HEK293 (cell line): ENCODE measurements at regions not wholly inside any gene's neighbourhood (a gene's known extent, or its start where the extent isn't known, plus 50 kb on each side); places are given as distances from the start of the nearest gene placed in this dataset.

ENCODE experiments used
- CTCF ChIA-PET: fragments of 350-600 bp; formaldehyde crosslinking; extraction: SDS; loops from one replicate; lab custom pipeline; 2021; ENCODE audit warnings: antibody characterized with exemption; lab: Yijun Ruan, JAX
- POLR2A ChIA-PET: fragments of 300-600 bp; formaldehyde crosslinking; extraction: SDS; loops from one replicate; lab custom pipeline; 2020; ENCODE audit warnings: antibody characterized with exemption, inconsistent platforms; lab: Yijun Ruan, JAX
- H3K27ac ChIP-seq: fragments of 200-500 bp; sonication (Bioruptor generic); 2 replicates; pipeline ENCODE4 v1.5.1; 2014; ENCODE audit warnings: low read depth, low read length, control low read depth, inconsistent platforms; ENCODE audit errors: extremely low read depth
- H3K36me3 ChIP-seq, 2 experiments: fragments of 200-500 bp in 1 of 2; sonication (Bioruptor generic) in 1 of 2; 1 replicate in 1 of 2; 2 replicates in 1 of 2; pipeline ENCODE4 v1.5.1; 2014 to 2017; ENCODE audit warnings: inconsistent platforms in 2 of 2, low read length in 2 of 2; ENCODE audit not compliant: control insufficient read depth in 2 of 2, insufficient read depth in 1 of 2
- H3K4me1 ChIP-seq: fragments of 200-500 bp; sonication (Bioruptor generic); 2 replicates; pipeline ENCODE4 v1.5.1; 2014; ENCODE audit warnings: mild to moderate bottlenecking, low read length, inconsistent platforms; ENCODE audit not compliant: control insufficient read depth, insufficient read depth
- H3K4me3 ChIP-seq: 2 replicates; pipeline ENCODE4 v1.5.1; 2011; ENCODE audit warnings: low read depth, mild to moderate bottlenecking, control low read depth, low read length, moderate library complexity
- H3K9me3 ChIP-seq: fragments of 200-500 bp; sonication (Bioruptor generic); 2 replicates; pipeline ENCODE4 v1.5.1; 2014; ENCODE audit warnings: low read depth, low read length, inconsistent platforms; ENCODE audit not compliant: control insufficient read depth, insufficient read depth
- SETDB1 ChIP-seq: IDR thresholded peaks from one replicate; pipeline ENCODE4 v1.6.1; 2017; ENCODE audit warnings: mild to moderate bottlenecking, low read length, moderate library complexity, mixed read lengths; ENCODE audit not compliant: insufficient read length
- YY2 ChIP-seq: fragments of 450-650 bp; formaldehyde crosslinking; IDR thresholded peaks from 2 replicates; pipeline ENCODE4 v1.5.1; 2016; ENCODE audit warnings: missing biosample characterization, missing genetic modification characterization
- ZIC2 ChIP-seq: fragments of 450-650 bp; formaldehyde crosslinking; IDR thresholded peaks from 2 replicates; pipeline ENCODE4 v1.5.1; 2016; ENCODE audit warnings: missing biosample characterization, missing genetic modification characterization
- ZNF112 ChIP-seq: fragments of 450-650 bp; formaldehyde crosslinking; IDR thresholded peaks from 2 replicates; pipeline ENCODE4 v1.5.0; 2017; ENCODE audit warnings: missing biosample characterization, missing genetic modification characterization
- ZNF133 ChIP-seq: fragments of 450-650 bp; formaldehyde crosslinking; IDR thresholded peaks from 2 replicates; pipeline ENCODE4 v1.5.1; 2016; ENCODE audit warnings: missing biosample characterization, missing genetic modification characterization
- ZNF175 ChIP-seq: fragments of 450-650 bp; formaldehyde crosslinking; IDR thresholded peaks from 2 replicates; pipeline ENCODE4 v1.5.1; 2016; ENCODE audit warnings: missing biosample characterization, missing genetic modification characterization
- ZNF560 ChIP-seq: fragments of 450-650 bp; formaldehyde crosslinking; IDR thresholded peaks from 2 replicates; pipeline ENCODE4 v1.5.1; 2017; ENCODE audit warnings: missing biosample characterization, missing genetic modification characterization, borderline replicate concordance
- ZNF596 ChIP-seq: fragments of 450-650 bp; IDR thresholded peaks from 2 replicates; pipeline ENCODE4 v1.5.0; 2018; ENCODE audit warnings: missing biosample characterization, mild to moderate bottlenecking, missing genetic modification characterization, moderate library complexity
- ZNF610 ChIP-seq: fragments of 450-650 bp; formaldehyde crosslinking; IDR thresholded peaks from 2 replicates; pipeline ENCODE4 v1.5.1; 2016; ENCODE audit warnings: missing biosample characterization, missing genetic modification characterization, borderline replicate concordance
- ZNF639 ChIP-seq: fragments of 450-650 bp; formaldehyde crosslinking; IDR thresholded peaks from 2 replicates; pipeline ENCODE4 v1.5.1; 2016; ENCODE audit warnings: missing biosample characterization, missing genetic modification characterization
- ZNF791 ChIP-seq: fragments of 450-650 bp; formaldehyde crosslinking; IDR thresholded peaks from 2 replicates; pipeline ENCODE4 v1.5.1; 2016; ENCODE audit warnings: missing biosample characterization, missing genetic modification characterization
- ZNF843 ChIP-seq: fragments of 450-650 bp; formaldehyde crosslinking; IDR thresholded peaks from 2 replicates; pipeline ENCODE4 v1.5.1; 2016; ENCODE audit warnings: missing biosample characterization, missing genetic modification characterization
- TF ChIP-seq, protein P1 (sequence below): fragments of 450-650 bp; IDR thresholded peaks from 2 replicates; pipeline ENCODE4 v1.5.1; 2018; ENCODE audit warnings: missing biosample characterization, missing genetic modification characterization
- TF ChIP-seq, protein P2 (sequence below): fragments of 450-650 bp; formaldehyde crosslinking; IDR thresholded peaks from 2 replicates; pipeline ENCODE4 v1.5.1; 2016; ENCODE audit warnings: missing biosample characterization, missing genetic modification characterization
- TF ChIP-seq, protein P3 (sequence below): fragments of 450-650 bp; formaldehyde crosslinking; IDR thresholded peaks from 2 replicates; pipeline ENCODE4 v1.5.1; 2016; ENCODE audit warnings: missing biosample characterization, missing genetic modification characterization

DNA sequence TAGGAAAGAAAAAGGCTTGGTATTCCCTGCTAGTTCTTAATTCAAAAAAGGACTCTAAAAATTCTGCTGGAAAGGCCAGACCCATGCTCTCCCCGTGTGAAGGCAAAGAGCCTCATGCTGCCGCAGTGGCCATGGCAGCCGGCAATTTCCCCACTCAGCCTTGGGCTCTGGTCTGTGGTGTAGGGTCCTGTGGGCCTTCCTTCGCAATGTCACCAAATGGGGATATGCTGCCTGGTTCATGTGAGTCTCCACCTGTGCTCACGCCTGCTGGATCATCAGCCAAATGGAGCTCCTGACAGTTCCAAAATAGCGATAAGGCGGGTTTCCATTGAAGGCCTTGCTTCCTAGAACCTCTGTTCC is 282.8 kb upstream of the ATP5MC3 start:
- Histone ChIP-seq H3K4me3 (no peak overlapping the region), H3K27ac (no peak overlapping the region), H3K36me3 (no peaks in the 10 kb centered on the region), H3K9me3 (no peaks in the 10 kb centered on the region), H3K4me1 (no peaks in the 10 kb centered on the region)
- CTCF ChIA-PET = no interaction called here
- no peak for TF ChIP-seq ZNF639
- no peak for TF ChIP-seq ZNF560 (tag by site-specific recombination)
- TF ChIP-seq ZNF610 (tag by site-specific recombination) = no peak
- no peak for TF ChIP-seq ZNF596
- no peak for TF ChIP-seq YY2 (tag by site-specific recombination)
- no peak for TF ChIP-seq ZNF791
- TF ChIP-seq, protein P1, sequence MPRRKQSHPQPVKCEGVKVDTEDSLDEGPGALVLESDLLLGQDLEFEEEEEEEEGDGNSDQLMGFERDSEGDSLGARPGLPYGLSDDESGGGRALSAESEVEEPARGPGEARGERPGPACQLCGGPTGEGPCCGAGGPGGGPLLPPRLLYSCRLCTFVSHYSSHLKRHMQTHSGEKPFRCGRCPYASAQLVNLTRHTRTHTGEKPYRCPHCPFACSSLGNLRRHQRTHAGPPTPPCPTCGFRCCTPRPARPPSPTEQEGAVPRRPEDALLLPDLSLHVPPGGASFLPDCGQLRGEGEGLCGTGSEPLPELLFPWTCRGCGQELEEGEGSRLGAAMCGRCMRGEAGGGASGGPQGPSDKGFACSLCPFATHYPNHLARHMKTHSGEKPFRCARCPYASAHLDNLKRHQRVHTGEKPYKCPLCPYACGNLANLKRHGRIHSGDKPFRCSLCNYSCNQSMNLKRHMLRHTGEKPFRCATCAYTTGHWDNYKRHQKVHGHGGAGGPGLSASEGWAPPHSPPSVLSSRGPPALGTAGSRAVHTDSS (tag by site-specific recombination) = no peak
- TF ChIP-seq ZNF843 (tag by site-specific recombination) = no peak
- TF ChIP-seq ZNF112 (tag by site-specific recombination) = no peak
- TF ChIP-seq, protein P2, sequence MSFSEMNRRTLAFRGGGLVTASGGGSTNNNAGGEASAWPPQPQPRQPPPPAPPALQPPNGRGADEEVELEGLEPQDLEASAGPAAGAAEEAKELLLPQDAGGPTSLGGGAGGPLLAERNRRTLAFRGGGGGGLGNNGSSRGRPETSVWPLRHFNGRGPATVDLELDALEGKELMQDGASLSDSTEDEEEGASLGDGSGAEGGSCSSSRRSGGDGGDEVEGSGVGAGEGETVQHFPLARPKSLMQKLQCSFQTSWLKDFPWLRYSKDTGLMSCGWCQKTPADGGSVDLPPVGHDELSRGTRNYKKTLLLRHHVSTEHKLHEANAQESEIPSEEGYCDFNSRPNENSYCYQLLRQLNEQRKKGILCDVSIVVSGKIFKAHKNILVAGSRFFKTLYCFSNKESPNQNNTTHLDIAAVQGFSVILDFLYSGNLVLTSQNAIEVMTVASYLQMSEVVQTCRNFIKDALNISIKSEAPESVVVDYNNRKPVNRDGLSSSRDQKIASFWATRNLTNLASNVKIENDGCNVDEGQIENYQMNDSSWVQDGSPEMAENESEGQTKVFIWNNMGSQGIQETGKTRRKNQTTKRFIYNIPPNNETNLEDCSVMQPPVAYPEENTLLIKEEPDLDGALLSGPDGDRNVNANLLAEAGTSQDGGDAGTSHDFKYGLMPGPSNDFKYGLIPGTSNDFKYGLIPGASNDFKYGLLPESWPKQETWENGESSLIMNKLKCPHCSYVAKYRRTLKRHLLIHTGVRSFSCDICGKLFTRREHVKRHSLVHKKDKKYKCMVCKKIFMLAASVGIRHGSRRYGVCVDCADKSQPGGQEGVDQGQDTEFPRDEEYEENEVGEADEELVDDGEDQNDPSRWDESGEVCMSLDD (tag by site-specific recombination) = no peak
- TF ChIP-seq, protein P3, sequence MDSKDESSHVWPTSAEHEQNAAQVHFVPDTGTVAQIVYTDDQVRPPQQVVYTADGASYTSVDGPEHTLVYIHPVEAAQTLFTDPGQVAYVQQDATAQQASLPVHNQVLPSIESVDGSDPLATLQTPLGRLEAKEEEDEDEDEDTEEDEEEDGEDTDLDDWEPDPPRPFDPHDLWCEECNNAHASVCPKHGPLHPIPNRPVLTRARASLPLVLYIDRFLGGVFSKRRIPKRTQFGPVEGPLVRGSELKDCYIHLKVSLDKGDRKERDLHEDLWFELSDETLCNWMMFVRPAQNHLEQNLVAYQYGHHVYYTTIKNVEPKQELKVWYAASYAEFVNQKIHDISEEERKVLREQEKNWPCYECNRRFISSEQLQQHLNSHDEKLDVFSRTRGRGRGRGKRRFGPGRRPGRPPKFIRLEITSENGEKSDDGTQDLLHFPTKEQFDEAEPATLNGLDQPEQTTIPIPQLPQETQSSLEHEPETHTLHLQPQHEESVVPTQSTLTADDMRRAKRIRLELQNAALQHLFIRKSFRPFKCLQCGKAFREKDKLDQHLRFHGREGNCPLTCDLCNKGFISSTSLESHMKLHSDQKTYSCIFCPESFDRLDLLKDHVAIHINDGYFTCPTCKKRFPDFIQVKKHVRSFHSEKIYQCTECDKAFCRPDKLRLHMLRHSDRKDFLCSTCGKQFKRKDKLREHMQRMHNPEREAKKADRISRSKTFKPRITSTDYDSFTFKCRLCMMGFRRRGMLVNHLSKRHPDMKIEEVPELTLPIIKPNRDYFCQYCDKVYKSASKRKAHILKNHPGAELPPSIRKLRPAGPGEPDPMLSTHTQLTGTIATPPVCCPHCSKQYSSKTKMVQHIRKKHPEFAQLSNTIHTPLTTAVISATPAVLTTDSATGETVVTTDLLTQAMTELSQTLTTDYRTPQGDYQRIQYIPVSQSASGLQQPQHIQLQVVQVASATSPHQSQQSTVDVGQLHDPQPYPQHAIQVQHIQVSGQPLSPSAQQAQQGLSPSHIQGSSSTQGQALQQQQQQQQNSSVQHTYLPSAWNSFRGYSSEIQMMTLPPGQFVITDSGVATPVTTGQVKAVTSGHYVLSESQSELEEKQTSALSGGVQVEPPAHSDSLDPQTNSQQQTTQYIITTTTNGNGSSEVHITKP (tag by site-specific recombination) = no peak
- TF ChIP-seq ZNF175 = no peak
- no peak for TF ChIP-seq SETDB1
- TF ChIP-seq, all 188 proteins: peak for 0
- POLR2A ChIA-PET = no interaction called here

DNA sequence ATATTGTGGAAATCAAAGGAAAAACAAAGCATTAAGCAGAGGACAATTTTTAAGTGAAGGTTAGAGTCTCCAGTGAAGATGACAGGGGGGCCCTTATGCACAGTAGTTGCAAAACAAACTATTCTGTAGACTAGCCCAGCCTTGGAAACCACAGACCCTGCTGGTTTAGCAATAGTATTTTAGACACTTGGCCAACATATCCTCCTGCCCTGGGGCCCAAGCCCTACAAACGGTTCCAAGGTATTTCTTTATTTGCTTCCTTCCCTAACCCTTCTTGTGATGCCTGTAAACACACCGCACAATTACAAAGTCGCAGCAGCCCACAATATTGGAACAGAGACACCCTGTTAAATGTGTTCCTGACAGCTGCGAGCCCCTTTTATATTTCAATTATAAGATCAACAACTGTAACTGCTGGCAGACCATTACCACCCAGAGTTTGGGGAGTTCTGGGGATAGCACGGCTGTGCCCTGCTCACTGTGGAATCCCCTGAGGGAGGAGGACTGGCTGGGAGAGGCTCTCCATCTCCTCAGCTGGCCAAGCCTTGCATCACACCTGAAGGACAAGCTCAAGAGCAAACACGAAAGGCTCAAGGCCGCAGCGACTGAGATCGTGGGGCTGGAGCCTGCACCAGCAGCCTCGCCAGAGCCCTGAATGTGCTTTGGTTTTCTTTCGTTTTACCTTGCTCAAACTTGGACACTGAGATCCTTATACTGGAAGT is 282.2 kb upstream of the ATP5MC3 start:
- CTCF ChIA-PET = interaction anchor here (0.7 kb wide), 1 partner anchor 596 kb away, joined by 3 read pairs; no protein-coding TSS in a partner anchor
- Histone ChIP-seq H3K9me3 (no peaks in the 10 kb centered on the region), H3K36me3 (no peaks in the 10 kb centered on the region), H3K4me1 (no peaks in the 10 kb centered on the region), H3K4me3 (no peak overlapping the region), H3K27ac (no peak overlapping the region)
- POLR2A ChIA-PET = no interaction called here
- TF ChIP-seq ZNF133 (tag by site-specific recombination) = no peak
- TF ChIP-seq ZIC2 (tag by site-specific recombination) = peak; percentile 65
